Central memory CD8-positive, alpha-beta T cell (primary cell): ENCODE measurements at regions not wholly inside any gene's neighbourhood (a gene's known extent, or its start where the extent isn't known, plus 50 kb on each side); places are given as distances from the start of the nearest gene placed in this dataset.
"Not testable (repeated sequence)": the region's sequence is repeated elsewhere in the genome, so short reads cannot be mapped to it uniquely, and the experiment has no call there.

Source experiments
- ATAC-seq: fragments of 150-1000 bp; cut with Tn5 transposase; replicated peaks from 2 replicates; pipeline ENCODE4 v1.10.0; 2022; ENCODE audit warnings: mild to moderate bottlenecking, moderate FRiP score, moderate number of reproducible peaks; ENCODE audit not compliant: poor library complexity, severe bottlenecking; ENCODE audit errors: extremely low read depth
- DNase-seq, 2 donors: peaks; one replicate each; pipeline ENCODE4 v3.0.0; 2021; ENCODE audit warnings: low spot score in 2 of 2
- H3K27ac Mint-ChIP-seq: one replicate; pipeline ENCODE4 v1.8.0; 2022; ENCODE audit warnings: low read depth, mild to moderate bottlenecking, moderate library complexity, mixed read lengths
- H3K27me3 Mint-ChIP-seq: one replicate; pipeline ENCODE4 v1.8.0; 2022; ENCODE audit warnings: mixed read lengths
- H3K36me3 Mint-ChIP-seq: one replicate; pipeline ENCODE4 v1.8.0; 2022; ENCODE audit warnings: mild to moderate bottlenecking, moderate library complexity, mixed read lengths; ENCODE audit not compliant: insufficient read depth
- H3K4me1 Mint-ChIP-seq: one replicate; pipeline ENCODE4 v1.8.0; 2022; ENCODE audit warnings: mixed read lengths
- H3K4me3 Mint-ChIP-seq: one replicate; pipeline ENCODE4 v1.8.0; 2022; ENCODE audit warnings: mild to moderate bottlenecking, moderate library complexity, mixed read lengths
- H3K9me3 Mint-ChIP-seq: one replicate; pipeline ENCODE4 v1.8.0; 2022; ENCODE audit warnings: mixed read lengths

DNA sequence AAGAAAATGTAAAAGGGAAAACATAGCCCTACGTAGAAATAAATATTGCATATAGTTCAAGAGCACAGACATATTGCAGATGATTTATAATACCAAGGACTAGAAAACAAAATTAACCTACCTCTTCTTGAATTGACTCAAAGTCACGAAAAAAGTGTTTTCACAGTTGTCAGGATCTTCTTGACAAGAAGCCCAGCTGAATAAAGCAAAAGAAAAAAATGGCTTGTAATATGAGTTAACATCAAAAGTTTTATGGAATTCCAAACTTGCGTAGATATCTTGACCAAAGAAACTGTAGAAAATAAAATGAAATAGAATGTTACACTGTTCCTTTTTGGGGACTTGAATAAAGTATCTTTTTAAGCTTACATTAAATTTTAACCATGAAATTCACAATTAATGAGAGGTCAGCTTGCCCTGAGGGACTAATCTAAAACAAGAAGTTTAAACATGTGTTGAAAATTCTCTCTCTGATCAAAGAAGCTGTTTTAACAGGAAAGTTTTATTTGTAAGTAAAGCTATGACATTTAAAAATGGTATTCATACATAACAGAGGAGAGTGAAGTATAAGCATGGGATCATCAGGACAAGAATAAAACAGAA, 133.1 kb upstream of the SEMA3C start:
- no peak for ATAC-seq
- Mint-ChIP-seq H3K9me3 (peaks cover 15% of the 10 kb centered on the region), H3K4me1 (no peaks in the 10 kb centered on the region), H3K27me3 (no peaks in the 10 kb centered on the region), H3K4me3 (no peak overlapping the region), H3K36me3 (no peaks in the 10 kb centered on the region), H3K27ac (no peak overlapping the region)
- no peak for DNase-seq

DNA sequence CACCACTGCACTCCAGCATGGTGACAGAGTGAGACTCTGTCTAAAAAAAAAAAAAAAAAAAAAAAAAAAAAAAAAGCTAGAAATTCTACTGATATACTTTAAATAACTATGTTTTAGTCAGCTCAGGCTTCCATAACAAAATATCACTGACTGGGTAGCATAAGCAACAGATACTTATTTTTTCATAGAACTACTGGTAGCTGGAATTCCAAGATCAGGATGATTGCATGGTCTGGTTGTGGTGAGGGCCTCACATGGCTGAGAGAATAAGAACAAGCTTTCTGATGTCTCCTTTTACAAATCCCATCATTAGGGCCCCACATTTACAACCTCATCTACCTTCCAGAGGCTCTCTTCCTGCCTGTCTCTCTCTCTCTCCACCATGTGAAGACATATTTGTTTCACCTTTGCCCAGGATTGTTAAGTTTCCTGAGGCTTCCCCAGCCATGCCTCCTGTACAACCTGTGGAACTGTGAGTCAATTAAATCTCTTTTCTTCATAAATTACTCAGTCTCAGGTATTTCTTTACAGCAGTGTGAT, 126.7 kb upstream of the SEMA3C start:
- Mint-ChIP-seq H3K4me1 (no peaks in the 10 kb centered on the region), H3K4me3 (no peak overlapping the region), H3K36me3 (no peaks in the 10 kb centered on the region), H3K27me3 (no peaks in the 10 kb centered on the region), H3K27ac (no peak overlapping the region), H3K9me3 (peaks cover 15% of the 10 kb centered on the region)
- DNase-seq (no peak), ATAC-seq (no peak)

DNA sequence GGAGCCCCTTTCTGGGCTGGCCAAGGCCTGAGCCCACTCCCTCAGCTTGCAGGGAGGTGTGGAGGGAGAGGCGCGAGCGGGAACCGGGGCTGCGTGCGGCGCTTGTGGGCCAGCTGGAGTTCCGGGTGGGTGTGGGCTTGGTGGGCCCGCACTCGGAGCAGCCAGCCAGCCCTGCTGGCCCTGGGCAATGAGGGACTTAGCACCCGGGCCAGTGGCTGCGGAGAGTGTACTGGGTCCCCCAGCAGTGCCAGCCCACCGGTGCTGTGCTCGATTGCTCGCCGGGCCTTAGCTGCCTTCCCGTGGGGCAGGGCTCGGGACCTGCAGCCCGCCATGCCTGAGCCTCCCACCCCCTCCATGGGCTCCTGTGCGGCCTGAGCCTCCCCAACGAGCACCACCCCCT, 123.8 kb upstream of the SEMA3C start:
- H3K4me3 Mint-ChIP-seq: not testable (repeated sequence)

DNA sequence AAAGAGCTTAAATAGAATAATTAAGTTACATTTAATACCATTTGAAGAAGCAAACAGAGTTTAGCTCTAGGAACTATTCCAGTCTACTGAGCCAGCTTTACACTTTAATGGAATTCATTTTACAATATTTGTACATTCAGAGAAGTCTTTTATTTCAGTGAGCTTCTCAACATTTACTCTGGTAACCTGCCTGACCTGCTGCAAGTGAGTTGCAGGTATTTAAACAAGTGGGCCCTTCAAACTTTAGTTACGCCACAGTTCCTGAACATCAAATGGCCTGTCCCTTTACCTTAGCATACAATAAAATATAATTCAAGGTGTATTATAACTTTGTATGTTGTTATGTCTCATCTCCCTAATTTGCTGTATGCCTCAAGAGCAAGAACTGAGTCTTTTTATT, 121.6 kb upstream of the SEMA3C start:
- Mint-ChIP-seq H3K27me3 (no peaks in the 10 kb centered on the region), H3K4me1 (no peaks in the 10 kb centered on the region), H3K9me3 (peaks cover 16% of the 10 kb centered on the region), H3K4me3 (no peak overlapping the region), H3K27ac (no peak overlapping the region), H3K36me3 (no peaks in the 10 kb centered on the region)
- ATAC-seq (no peak), DNase-seq (no peak)

More for the DNA sequence above, 123.8 kb upstream of the SEMA3C start:
- not testable (repeated sequence) for H3K36me3 Mint-ChIP-seq, DNase-seq, H3K4me1 Mint-ChIP-seq, ATAC-seq, H3K27ac Mint-ChIP-seq, H3K27me3 Mint-ChIP-seq
- H3K9me3 Mint-ChIP-seq: peaks cover 13% of the 10 kb centered on the region

DNA sequence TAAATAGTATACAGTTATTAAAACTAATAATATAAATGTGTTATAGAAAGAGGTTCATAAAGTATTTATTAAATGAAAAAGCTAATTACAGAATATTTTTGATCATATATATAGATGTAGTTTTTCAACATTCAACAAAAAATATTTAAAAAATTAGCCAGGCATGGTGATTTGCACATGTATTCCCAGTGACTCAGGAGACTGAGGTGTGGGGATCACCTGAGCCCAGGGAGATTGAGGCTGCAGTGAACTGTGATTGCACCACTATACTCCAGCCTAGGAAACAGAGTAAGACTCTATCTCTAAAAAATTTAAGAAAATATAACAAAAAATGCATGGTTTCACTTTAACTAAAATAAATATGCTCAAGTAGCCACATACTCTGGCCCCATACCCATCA, 118.0 kb upstream of the SEMA3C start:
- Mint-ChIP-seq H3K4me3 (no peak overlapping the region), H3K36me3 (no peaks in the 10 kb centered on the region), H3K4me1 (no peaks in the 10 kb centered on the region), H3K27me3 (no peaks in the 10 kb centered on the region), H3K27ac (no peak overlapping the region), H3K9me3 (peaks cover 21% of the 10 kb centered on the region)
- ATAC-seq (no peak), DNase-seq (no peak)

- H3K36me3 Mint-ChIP-seq: no peaks in the 10 kb centered on the region
- H3K4me3 Mint-ChIP-seq: no peak overlapping the region
- ATAC-seq (no peak), DNase-seq (no peak)
- no peaks in the 10 kb centered on the region for H3K4me1 Mint-ChIP-seq
- no peaks in the 10 kb centered on the region for H3K27me3 Mint-ChIP-seq
- H3K9me3 Mint-ChIP-seq: peaks cover 21% of the 10 kb centered on the region
- no peak overlapping the region for H3K27ac Mint-ChIP-seq
These were observed 117.2 kb upstream of the SEMA3C start for GRCh38 chr7:81036057-81036456.

DNA sequence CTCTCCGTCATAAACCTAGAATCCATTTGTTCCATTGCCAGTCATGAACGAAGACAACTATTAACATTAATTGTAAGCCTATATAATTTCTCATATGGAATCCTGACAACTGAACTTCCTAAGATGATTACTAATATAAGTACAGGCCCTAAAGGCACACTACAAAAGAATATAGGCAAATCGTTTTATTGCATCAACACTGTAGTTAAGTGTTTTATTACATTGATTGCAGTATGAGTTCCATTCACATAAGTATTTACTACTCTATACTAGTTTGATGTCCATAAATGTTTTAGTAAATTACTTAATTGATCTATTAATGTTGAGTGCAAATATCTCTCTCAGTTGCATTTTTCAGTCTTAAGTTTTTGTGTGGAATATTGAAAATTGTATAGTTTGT, 113.1 kb upstream of the SEMA3C start:
- Mint-ChIP-seq H3K27ac (no peak overlapping the region), H3K9me3 (peaks cover 17% of the 10 kb centered on the region), H3K4me1 (no peaks in the 10 kb centered on the region), H3K27me3 (no peaks in the 10 kb centered on the region), H3K4me3 (no peak overlapping the region), H3K36me3 (no peaks in the 10 kb centered on the region)
- DNase-seq (no peak), ATAC-seq (no peak)

- DNase-seq (no peak), ATAC-seq (no peak)
- no peak overlapping the region for H3K27ac Mint-ChIP-seq
- H3K4me3 Mint-ChIP-seq: no peak overlapping the region
- H3K36me3 Mint-ChIP-seq: no peaks in the 10 kb centered on the region
- no peaks in the 10 kb centered on the region for H3K4me1 Mint-ChIP-seq
- peaks cover 16% of the 10 kb centered on the region for H3K9me3 Mint-ChIP-seq
- no peaks in the 10 kb centered on the region for H3K27me3 Mint-ChIP-seq
These were observed 112.4 kb upstream of the SEMA3C start for GRCh38 chr7:81031243-81031642.

DNA sequence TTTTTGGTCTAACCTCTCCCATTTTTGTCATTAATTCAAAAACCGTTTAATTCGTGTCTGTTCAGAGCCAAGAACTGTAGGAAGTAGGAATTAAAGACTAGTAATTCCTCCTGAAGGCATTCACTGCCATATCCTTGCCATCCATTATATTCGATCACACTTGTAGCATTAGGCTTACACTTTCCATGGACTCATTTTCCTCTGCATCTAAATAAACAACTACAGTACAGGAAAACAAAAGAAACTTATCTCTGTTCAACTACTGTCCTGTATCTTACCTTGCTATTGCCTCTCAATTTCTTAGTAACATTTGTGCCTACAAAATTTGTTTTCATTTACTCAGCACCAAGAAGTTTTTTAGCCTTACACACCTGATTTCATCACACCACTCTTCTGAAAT, 111.6 kb upstream of the SEMA3C start:
- Mint-ChIP-seq H3K27me3 (no peaks in the 10 kb centered on the region), H3K4me1 (no peaks in the 10 kb centered on the region), H3K27ac (no peak overlapping the region), H3K9me3 (peaks cover 12% of the 10 kb centered on the region), H3K36me3 (no peaks in the 10 kb centered on the region), H3K4me3 (no peak overlapping the region)
- ATAC-seq (no peak), DNase-seq (no peak)

GRCh38 chr7:81029511-81029910, 110.7 kb upstream of the SEMA3C start:
- no peak for ATAC-seq
- Mint-ChIP-seq H3K36me3 (no peaks in the 10 kb centered on the region), H3K9me3 (peaks cover 6% of the 10 kb centered on the region), H3K27me3 (no peaks in the 10 kb centered on the region), H3K27ac (no peak overlapping the region), H3K4me3 (no peak overlapping the region), H3K4me1 (no peaks in the 10 kb centered on the region)
- no peak for DNase-seq

GRCh38 chr7:81025360-81025759, 106.5 kb upstream of the SEMA3C start:
- Mint-ChIP-seq H3K27ac (no peak overlapping the region), H3K36me3 (no peaks in the 10 kb centered on the region), H3K4me3 (no peak overlapping the region), H3K9me3 (peaks cover 15% of the 10 kb centered on the region), H3K4me1 (no peaks in the 10 kb centered on the region), H3K27me3 (no peaks in the 10 kb centered on the region)
- DNase-seq (no peak), ATAC-seq (no peak)

- Mint-ChIP-seq H3K4me3 (no peak overlapping the region), H3K4me1 (no peaks in the 10 kb centered on the region), H3K9me3 (peaks cover 6% of the 10 kb centered on the region), H3K27ac (no peak overlapping the region), H3K27me3 (no peaks in the 10 kb centered on the region), H3K36me3 (no peaks in the 10 kb centered on the region)
- ATAC-seq (no peak), DNase-seq (no peak)
These were observed 96.1 kb upstream of the SEMA3C start for GRCh38 chr7:81014908-81015307.

- DNase-seq: no peak
- H3K4me1 Mint-ChIP-seq: no peaks in the 10 kb centered on the region
- ATAC-seq: no peak
- H3K27ac Mint-ChIP-seq: no peak overlapping the region
- peaks cover 7% of the 10 kb centered on the region for H3K9me3 Mint-ChIP-seq
- H3K27me3 Mint-ChIP-seq: no peaks in the 10 kb centered on the region
- no peak overlapping the region for H3K4me3 Mint-ChIP-seq
- H3K36me3 Mint-ChIP-seq: no peaks in the 10 kb centered on the region
These were observed 95.4 kb upstream of the SEMA3C start for GRCh38 chr7:81014266-81014665.
